Adipocyte (in vitro differentiated cells): ENCODE measurements at regions not wholly inside any gene's neighbourhood (a gene's known extent, or its start where the extent isn't known, plus 50 kb on each side); places are given as distances from the start of the nearest gene placed in this dataset.
A peak's percentile ranks its signal among the peaks of the same experiment; 100 is the strongest.

Experiments used
- DNase-seq: peaks from one replicate; pipeline ENCODE4 v3.0.0-alpha.2; 2015; ENCODE audit warnings: low read depth
- H3K27me3 ChIP-seq: replicated peaks from 2 replicates; pipeline ENCODE4 v1.7.0; 2013; ENCODE audit warnings: mild to moderate bottlenecking, low read length, moderate library complexity; ENCODE audit not compliant: control insufficient read depth, insufficient read depth
- H3K36me3 ChIP-seq: 2 replicates; pipeline ENCODE4 v1.7.0; 2013; ENCODE audit warnings: low read length, mild to moderate bottlenecking, moderate library complexity; ENCODE audit not compliant: control insufficient read depth, insufficient read depth, severe bottlenecking
- H3K4me1 ChIP-seq: 2 replicates; pipeline ENCODE4 v1.7.0; 2013; ENCODE audit warnings: mild to moderate bottlenecking, low read length, moderate library complexity; ENCODE audit not compliant: control insufficient read depth, insufficient read depth
- H3K4me3 ChIP-seq: 2 replicates; pipeline ENCODE4 v1.7.0; 2013; ENCODE audit warnings: mild to moderate bottlenecking, low read length, moderate library complexity
- H3K9ac ChIP-seq: 2 replicates; pipeline ENCODE4 v1.7.0; 2013; ENCODE audit warnings: mild to moderate bottlenecking, low read length, moderate library complexity
- H3K9me3 ChIP-seq: 2 replicates; pipeline ENCODE4 v1.7.0; 2013; ENCODE audit warnings: mild to moderate bottlenecking, low read length, moderate library complexity; ENCODE audit not compliant: control insufficient read depth

DNA sequence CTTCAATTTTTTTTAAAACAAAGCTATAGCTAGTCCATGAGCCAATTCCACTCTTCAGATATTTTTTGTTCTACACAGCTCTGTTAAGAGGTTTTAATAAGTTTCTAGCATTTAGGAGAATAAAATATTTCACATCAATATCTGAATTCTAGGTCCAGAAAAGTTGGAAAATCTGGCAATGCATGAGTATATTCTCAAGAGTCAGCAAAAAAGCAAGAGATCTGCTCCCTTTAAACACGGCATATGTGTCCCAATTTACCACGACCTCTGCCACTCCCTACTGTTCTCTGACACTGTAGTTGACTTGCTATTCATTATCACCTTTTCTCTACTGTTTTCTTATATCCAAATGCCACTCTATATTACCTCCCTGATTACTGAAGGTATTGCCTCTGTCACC, 145.1 kb upstream of the TGFBR2 start:
- peaks cover 30% of the 10 kb centered on the region for H3K4me1 ChIP-seq
- no peaks in the 10 kb centered on the region for H3K36me3 ChIP-seq
- no peaks in the 10 kb centered on the region for H3K27me3 ChIP-seq
- H3K9me3 ChIP-seq = no peaks in the 10 kb centered on the region
- no peak for DNase-seq
- H3K4me3 ChIP-seq = no peak overlapping the region
- no peak overlapping the region for H3K9ac ChIP-seq

DNA sequence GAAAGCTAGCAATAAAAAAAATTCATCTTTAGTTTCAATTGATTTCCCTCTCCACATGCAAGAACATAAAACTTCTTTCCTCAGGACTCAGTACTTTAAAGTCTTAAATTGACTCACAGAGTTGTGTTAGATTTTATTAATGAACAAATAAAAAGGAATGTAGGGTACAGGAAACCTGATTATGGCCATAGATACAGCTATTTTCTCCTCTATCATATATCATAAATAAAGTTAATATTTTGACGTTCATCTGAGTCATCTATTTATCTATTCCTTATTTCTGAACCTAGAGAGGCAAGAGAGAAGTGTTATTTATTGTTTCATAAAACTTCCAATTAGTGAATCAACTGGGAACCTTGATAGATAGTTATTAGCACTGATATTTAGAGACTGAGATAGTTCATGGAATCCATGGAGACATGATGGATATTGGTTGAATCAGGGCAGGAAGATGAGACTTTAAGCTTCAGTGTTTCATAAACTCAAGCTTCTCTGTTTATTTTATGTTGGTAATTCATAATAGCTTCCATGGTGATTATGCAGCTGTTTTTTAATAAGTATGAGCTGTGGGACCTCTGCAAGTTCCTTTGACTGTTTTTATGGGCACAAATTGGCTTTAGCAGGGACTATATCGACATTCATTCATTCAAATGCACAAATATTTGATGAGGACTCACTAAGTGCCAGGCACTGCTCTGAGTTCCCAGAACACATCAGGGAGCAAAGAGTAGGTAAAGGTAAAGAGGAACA, 143.5 kb upstream of the TGFBR2 start:
- Histone ChIP-seq H3K4me1 (peaks cover 20% of the 10 kb centered on the region), H3K9me3 (no peaks in the 10 kb centered on the region), H3K36me3 (no peaks in the 10 kb centered on the region), H3K27me3 (no peaks in the 10 kb centered on the region), H3K4me3 (no peak overlapping the region), H3K9ac (no peak overlapping the region)
- no peak for DNase-seq

- Histone ChIP-seq H3K9ac (no peak overlapping the region), H3K4me3 (no peak overlapping the region), H3K27me3 (no peaks in the 10 kb centered on the region), H3K9me3 (no peaks in the 10 kb centered on the region), H3K36me3 (no peaks in the 10 kb centered on the region), H3K4me1 (peaks cover 11% of the 10 kb centered on the region)
- DNase-seq = no peak
Measured at GRCh38 chr3:30464381-30464780, 142.0 kb upstream of the TGFBR2 start.

DNA sequence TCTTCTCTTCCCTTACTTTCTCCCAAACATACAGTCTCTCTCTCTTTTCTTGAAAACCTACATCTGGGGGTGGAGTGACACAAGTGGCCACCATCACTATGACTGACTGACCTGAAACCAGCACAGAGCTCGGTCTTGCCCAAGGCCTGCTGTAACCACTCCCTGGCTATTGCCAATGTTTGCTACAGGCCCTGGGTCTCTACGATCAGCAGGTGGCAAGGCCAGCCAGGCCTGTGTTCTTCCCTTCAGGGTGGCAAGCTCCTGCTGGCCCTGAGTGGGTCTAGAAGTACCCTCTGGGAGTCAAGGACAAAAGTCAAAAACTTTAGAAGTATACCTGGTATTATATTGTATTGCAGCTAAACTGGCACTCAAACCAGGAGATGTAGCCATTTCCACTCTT, 140.9 kb upstream of the TGFBR2 start:
- H3K4me3 ChIP-seq = no peak overlapping the region
- peaks cover 16% of the 10 kb centered on the region for H3K4me1 ChIP-seq
- no peak overlapping the region for H3K9ac ChIP-seq
- DNase-seq = no peak
- H3K9me3 ChIP-seq = no peaks in the 10 kb centered on the region
- no peaks in the 10 kb centered on the region for H3K27me3 ChIP-seq
- H3K36me3 ChIP-seq = no peaks in the 10 kb centered on the region

GRCh38 chr3:30467596-30468238, 138.7 kb upstream of the TGFBR2 start:
- H3K9me3 ChIP-seq = no peaks in the 10 kb centered on the region
- DNase-seq = peak; percentile 52

GRCh38 chr3:30469133-30469532, 137.3 kb upstream of the TGFBR2 start:
- Histone ChIP-seq H3K9ac (no peak overlapping the region), H3K4me3 (no peak overlapping the region), H3K27me3 (no peaks in the 10 kb centered on the region), H3K36me3 (no peaks in the 10 kb centered on the region), H3K4me1 (peaks cover 51% of the 10 kb centered on the region), H3K9me3 (no peaks in the 10 kb centered on the region)
- no peak for DNase-seq

More at GRCh38 chr3:30467596-30468238, 138.7 kb upstream of the TGFBR2 start:
- no peaks in the 10 kb centered on the region for H3K36me3 ChIP-seq
- H3K27me3 ChIP-seq = no peaks in the 10 kb centered on the region
- no peak overlapping the region for H3K4me3 ChIP-seq
- peaks cover 38% of the 10 kb centered on the region for H3K4me1 ChIP-seq
- no peak overlapping the region for H3K9ac ChIP-seq

DNA sequence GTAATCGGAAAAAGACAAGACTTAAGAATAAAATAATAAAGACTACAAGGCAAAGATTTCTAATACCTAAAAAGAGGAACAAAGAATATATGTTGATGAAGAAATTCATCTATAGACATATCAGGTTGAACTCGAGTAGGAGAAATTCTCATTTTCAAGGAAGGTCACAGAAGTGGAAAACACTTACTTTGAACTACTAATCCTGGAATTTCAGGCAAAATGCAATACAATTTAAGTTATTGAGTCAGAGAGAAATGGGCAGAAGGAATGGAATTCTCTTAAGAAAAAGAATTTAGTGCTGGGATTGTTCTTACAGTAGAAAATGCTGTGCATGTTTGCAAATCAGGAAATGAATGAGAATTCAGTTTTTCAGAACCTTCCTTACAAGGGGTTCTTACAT, 135.9 kb upstream of the TGFBR2 start:
- no peak overlapping the region for H3K4me3 ChIP-seq
- H3K27me3 ChIP-seq = no peaks in the 10 kb centered on the region
- H3K4me1 ChIP-seq = peaks cover 64% of the 10 kb centered on the region
- H3K9ac ChIP-seq = peak overlapping the region; percentile 69
- peak; percentile 65 for DNase-seq
- H3K36me3 ChIP-seq = no peaks in the 10 kb centered on the region
- no peaks in the 10 kb centered on the region for H3K9me3 ChIP-seq

- no peaks in the 10 kb centered on the region for H3K9me3 ChIP-seq
- H3K4me3 ChIP-seq = no peak overlapping the region
- H3K4me1 ChIP-seq = peaks cover 70% of the 10 kb centered on the region
- no peaks in the 10 kb centered on the region for H3K27me3 ChIP-seq
- peak overlapping the region; percentile 82 for H3K9ac ChIP-seq
- DNase-seq = peak; percentile 67
- no peaks in the 10 kb centered on the region for H3K36me3 ChIP-seq
Measured at GRCh38 chr3:30471066-30471465, 135.3 kb upstream of the TGFBR2 start.

GRCh38 chr3:30471796-30472489, 134.5 kb upstream of the TGFBR2 start:
- DNase-seq = no peak
- H3K4me3 ChIP-seq = no peak overlapping the region
- no peaks in the 10 kb centered on the region for H3K27me3 ChIP-seq
- peak overlapping the region; percentile 82 for H3K9ac ChIP-seq
- H3K36me3 ChIP-seq = no peaks in the 10 kb centered on the region
- H3K9me3 ChIP-seq = no peaks in the 10 kb centered on the region
- peaks cover 78% of the 10 kb centered on the region for H3K4me1 ChIP-seq

DNA sequence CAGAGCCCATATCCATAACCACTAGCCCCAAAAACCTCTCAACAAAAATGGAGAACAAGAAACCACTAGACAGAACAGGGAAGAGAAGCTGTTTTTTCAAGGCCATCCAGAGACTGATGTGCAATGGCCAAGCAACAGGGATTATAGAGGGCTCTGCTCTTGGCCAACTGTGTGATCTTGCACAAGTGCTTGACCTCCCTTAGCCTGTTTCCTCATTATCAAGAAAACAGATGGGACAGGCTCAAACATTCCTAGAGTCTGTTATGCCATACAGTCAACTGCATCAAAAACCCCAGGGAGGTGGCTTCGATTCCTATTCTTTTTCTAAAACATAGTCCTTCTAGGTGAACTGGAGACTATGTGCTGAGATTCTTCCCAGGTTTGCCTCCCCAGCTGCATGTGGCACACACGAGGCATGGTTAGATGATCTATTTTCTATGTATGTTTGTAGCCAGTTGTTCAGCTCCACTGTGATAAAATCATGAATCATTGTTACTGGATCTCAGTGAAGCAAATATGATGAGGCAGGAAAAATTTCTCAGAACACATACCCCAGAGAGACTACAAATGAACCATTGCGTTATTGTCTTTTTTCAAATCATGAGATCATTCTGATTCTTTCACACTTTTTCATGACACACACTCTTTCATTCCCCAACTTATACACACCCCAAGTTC, 132.9 kb upstream of the TGFBR2 start:
- H3K4me3 ChIP-seq = peak overlapping the region; percentile 55
- H3K9me3 ChIP-seq = no peaks in the 10 kb centered on the region
- H3K36me3 ChIP-seq = no peaks in the 10 kb centered on the region
- peaks cover 83% of the 10 kb centered on the region for H3K4me1 ChIP-seq
- DNase-seq = peak; percentile 72
- H3K27me3 ChIP-seq = no peaks in the 10 kb centered on the region
- peak overlapping the region; percentile 82 for H3K9ac ChIP-seq

GRCh38 chr3:30474371-30474770, 132.0 kb upstream of the TGFBR2 start:
- peak overlapping the region; percentile 82 for H3K9ac ChIP-seq
- H3K4me1 ChIP-seq = peaks cover 89% of the 10 kb centered on the region
- DNase-seq = no peak
- no peaks in the 10 kb centered on the region for H3K36me3 ChIP-seq
- no peaks in the 10 kb centered on the region for H3K27me3 ChIP-seq
- no peaks in the 10 kb centered on the region for H3K9me3 ChIP-seq
- peak overlapping the region; percentile 55 for H3K4me3 ChIP-seq
